ENCODE measurements at regions not wholly inside any gene's neighbourhood (a gene's known extent, or its start where the extent isn't known, plus 50 kb on each side); places are given as distances from the start of the nearest gene placed in this dataset.

- in situ Hi-C loops (cut with MboI) = no loop called here
- 3% methylated on average over 24 of the region's 24 CpGs for WGBS (ENCODE audit: insufficient coverage, low coverage, missing lambda C conversion rate)
Observed at GRCh38 chr11:70612459-70613141, 214.3 kb downstream of the CTTN start.

More at GRCh38 chr11:70612459-70613141, 214.3 kb downstream of the CTTN start:
- H3K27me3 ChIP-seq (ENCODE audit: control insufficient read depth in 2 of 2, insufficient read depth in 2 of 2, low read length in 2 of 2) = peaks cover 16 to 72% of the 10 kb centered on the region in 2 experiments
- no peaks in the 10 kb centered on the region for H3K79me2 ChIP-seq (ENCODE audit: control insufficient read depth, insufficient read depth, low read length)
- no peak overlapping the region for H3K9ac ChIP-seq (ENCODE audit: insufficient read depth in 1 of 2, low read depth in 2 of 2, low read length in 2 of 2)
- H3K4me2 ChIP-seq (ENCODE audit: insufficient read depth, low read length) = no peak overlapping the region
- H4K20me1 ChIP-seq (replicated peaks; ENCODE audit: control insufficient read depth, insufficient read depth, low read length) = peaks cover 5% of the 10 kb centered on the region; the same call in 1 of the 2 replicates
- H3K9me3 ChIP-seq (replicated peaks; ENCODE audit: control insufficient read depth, insufficient read depth, low read depth, low read length) = no peaks in the 10 kb centered on the region
- ATAC-seq = no peak
- H3K27ac ChIP-seq (ENCODE audit: extremely low read depth, low read depth, low read length) = no peak overlapping the region
- FAIRE-seq = no peak
- POLR2A ChIA-PET = no interaction called here
- no peaks in the 10 kb centered on the region for H3K9me1 ChIP-seq (ENCODE audit: control insufficient read depth, insufficient read depth, low read length)
- H3K4me3 ChIP-seq = no peak overlapping the region
- no peak overlapping the region for H2AFZ ChIP-seq (ENCODE audit: low read depth, low read length)
- H3K4me1 ChIP-seq (replicated peaks in 1 of 2; ENCODE audit: control insufficient read depth in 2 of 2, insufficient read depth in 2 of 2, low read length in 2 of 2) = peaks cover 0 to 4% of the 10 kb centered on the region in 2 experiments; a peak in 2 of 5 replicates
- no peak for TF ChIP-seq ZBTB34 (CRISPR knock-in tag; IDR thresholded peaks at IDR 0.05)
- no peak for TF ChIP-seq DLX4 (CRISPR knock-in tag; IDR thresholded peaks at IDR 0.05)
- TF ChIP-seq U2AF1 (optimal IDR thresholded peaks at IDR 0.05; ENCODE audit: low read depth, low read length) = no peak
- TF ChIP-seq BACH1 (tag; IDR thresholded peaks at IDR 0.05) = no peak
- TF ChIP-seq ETV6 (IDR thresholded peaks at IDR 0.05; ENCODE audit: borderline replicate concordance in 1 of 2, low read depth in 2 of 2, low read length in 1 of 2) = no peak
- TF ChIP-seq ETV6 (CRISPR knock-in tag; IDR thresholded peaks at IDR 0.05; ENCODE audit: borderline replicate concordance) = no peak
- TF ChIP-seq GTF2F1 (IDR thresholded peaks at IDR 0.05; ENCODE audit: low read depth, low read length) = no peak
- TF ChIP-seq RAD21 (CRISPR knock-in tag; conservative IDR thresholded peaks at IDR 0.05 in 1 of 2, IDR thresholded peaks at IDR 0.05 in 1 of 2) = no peak
- no peak for TF ChIP-seq TAF9B (IDR thresholded peaks at IDR 0.05; ENCODE audit: partially characterized antibody)
- no peak for TF ChIP-seq MTA3 (IDR thresholded peaks at IDR 0.05; ENCODE audit: borderline replicate concordance)
- no peak for TF ChIP-seq XRCC5 (IDR thresholded peaks at IDR 0.05; ENCODE audit: low read depth, low read length)
- TF ChIP-seq SREBF1 (IDR thresholded peaks at IDR 0.05; ENCODE audit: borderline replicate concordance, low read depth, low read length) = no peak
- TF ChIP-seq KLF13 (tag; IDR thresholded peaks at IDR 0.05; ENCODE audit: borderline replicate concordance, low read depth) = no peak
- TF ChIP-seq ZNF707 (CRISPR knock-in tag; conservative IDR thresholded peaks at IDR 0.05) = no peak
- no peak for TF ChIP-seq ZNF408 (CRISPR knock-in tag; IDR thresholded peaks at IDR 0.05; ENCODE audit: low read depth)
- TF ChIP-seq IRF2 (CRISPR knock-in tag; IDR thresholded peaks at IDR 0.05) = no peak
- TF ChIP-seq RBM15 (IDR thresholded peaks at IDR 0.05; ENCODE audit: insufficient read depth, low read length) = no peak
- no peaks in the 10 kb centered on the region for H3K36me3 ChIP-seq (ENCODE audit: control insufficient read depth, insufficient read depth, low read length)
- DNase-seq (ENCODE audit: extremely low read depth in 1 of 4, low spot score in 3 of 4) = no peak
- BruUV-seq (replicated peaks) = no TSS peak
- intact Hi-C loops (cut with micrococcal nuclease) = no loop called here
- CTCF ChIA-PET (ENCODE audit: low intra/inter-chr PET ratio) = no interaction called here

All from K562 (cell line).